Stimulated activated CD4-positive, alpha-beta T cell treated with anti-CD3 and anti-CD28 coated beads, Interleukin-1b, Interleukin-23, amount 100 ng/mL, for 48 hours (primary cell): ENCODE measurements at regions not wholly inside any gene's neighbourhood (a gene's known extent, or its start where the extent isn't known, plus 50 kb on each side); places are given as distances from the start of the nearest gene placed in this dataset.

ENCODE experiments used
- DNase-seq: peaks from one replicate; pipeline ENCODE4 v3.0.0-alpha.2; 2020

DNA sequence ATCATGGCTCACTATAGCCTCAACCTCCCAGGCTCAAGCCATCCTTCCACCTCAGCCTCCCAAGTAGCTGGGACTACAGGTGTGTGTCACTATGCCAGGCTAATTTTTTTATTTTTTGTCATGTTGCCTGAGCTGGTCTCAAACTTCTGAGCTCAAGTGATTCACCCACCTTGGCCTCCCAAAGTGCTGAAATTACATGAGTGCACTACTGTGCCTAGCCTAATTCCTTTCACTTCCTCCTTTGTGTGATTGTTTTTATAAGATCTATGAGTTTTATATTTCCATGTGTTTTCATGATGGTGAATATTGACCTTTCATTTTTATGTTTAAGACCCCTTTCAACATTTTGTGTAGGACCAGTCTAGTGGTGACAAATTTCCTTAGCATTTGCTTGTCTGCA, 55.2 kb upstream of the IL12B start:
- DNase-seq: no peak

DNA sequence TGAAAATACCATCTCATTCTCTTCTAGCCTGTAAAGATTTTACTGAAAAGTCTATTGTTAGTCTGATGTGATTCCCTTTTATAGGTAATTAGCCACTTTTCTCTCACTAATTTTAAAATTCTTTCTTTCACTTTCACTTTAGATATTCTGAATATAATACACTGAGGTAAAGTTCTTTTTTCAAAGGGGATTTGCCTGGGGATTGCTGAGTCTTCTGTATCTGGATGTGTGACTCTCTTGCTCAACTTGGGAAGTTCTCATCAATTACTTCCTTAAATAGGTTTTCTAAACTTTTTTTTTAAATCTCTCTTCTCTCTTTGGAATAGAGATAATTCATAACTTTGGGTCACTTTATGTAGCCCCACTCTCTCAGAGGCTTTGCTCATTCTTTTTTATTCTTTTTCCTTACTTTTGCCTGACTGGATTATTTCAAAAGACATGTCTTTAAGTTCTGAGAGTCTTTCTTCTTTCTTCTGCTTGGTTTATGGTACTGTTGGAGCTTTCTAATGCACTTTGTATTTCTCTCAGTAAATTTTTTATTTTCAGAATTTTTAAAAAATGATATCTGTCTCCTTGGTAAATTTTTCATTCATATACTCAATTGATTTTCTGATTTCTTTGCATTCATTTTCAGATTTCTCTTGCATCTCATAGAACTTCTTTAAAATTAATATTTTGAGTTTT, 55.9 kb upstream of the IL12B start:
- no peak for DNase-seq

DNA sequence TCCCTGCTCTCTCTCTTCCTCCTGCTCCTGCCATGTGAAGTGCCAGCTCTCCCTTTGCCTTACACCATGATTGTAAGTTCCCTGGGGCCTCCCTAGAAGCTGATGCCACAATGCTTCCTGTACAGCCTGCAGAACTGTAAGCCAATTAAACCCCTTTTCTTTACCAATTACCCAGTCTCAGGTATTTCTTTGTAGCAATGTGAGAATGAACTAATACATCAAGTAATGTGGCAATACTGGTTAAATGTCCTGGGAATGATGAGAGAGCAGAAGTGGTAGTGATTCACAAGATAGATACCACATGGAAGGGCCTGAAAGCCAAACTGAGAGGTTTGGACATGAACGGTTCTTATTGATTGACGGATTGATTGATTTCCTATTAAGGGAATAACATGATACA, 62.6 kb upstream of the IL12B start:
- DNase-seq: no peak

DNA sequence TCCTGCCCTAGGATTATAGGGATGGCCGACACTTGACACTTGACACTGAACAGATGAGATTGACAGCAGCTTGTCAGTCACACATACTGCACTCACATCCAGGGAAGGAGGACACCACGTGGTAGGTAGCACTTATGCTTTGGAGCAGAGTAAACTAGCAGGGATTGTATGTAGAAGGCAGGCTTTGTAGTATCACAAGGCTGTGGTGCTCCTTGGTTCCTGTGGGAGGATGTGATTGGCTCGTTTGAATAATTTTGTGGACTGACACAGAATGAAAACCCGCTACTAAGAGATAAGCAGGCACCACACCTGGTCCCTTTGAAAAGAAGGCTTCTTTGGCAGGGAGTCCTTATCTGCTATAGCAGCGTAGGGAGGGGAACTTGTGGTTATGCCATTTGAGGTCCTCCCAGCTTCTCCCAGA, 63.6 kb upstream of the IL12B start:
- DNase-seq: no peak

DNA sequence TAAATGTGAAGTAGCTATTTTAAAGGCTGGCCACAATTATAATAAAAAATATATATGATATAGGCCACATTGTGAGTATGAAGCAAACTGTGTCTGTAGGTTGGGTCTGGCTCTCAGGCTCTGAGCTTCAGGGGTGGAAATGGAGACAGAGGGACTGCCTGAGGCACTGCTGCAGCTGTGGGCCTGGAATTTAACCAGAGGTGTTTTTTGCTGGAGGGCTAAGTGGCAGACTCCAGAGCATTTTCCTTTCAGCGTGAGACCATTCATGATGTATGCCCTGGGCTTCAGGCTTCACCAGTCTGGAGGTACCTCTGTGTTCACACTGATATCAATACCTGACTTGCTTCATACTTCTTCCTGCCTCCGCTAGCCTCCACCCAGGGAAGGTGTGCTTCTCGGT, 64.9 kb upstream of the IL12B start:
- no peak for DNase-seq

DNA sequence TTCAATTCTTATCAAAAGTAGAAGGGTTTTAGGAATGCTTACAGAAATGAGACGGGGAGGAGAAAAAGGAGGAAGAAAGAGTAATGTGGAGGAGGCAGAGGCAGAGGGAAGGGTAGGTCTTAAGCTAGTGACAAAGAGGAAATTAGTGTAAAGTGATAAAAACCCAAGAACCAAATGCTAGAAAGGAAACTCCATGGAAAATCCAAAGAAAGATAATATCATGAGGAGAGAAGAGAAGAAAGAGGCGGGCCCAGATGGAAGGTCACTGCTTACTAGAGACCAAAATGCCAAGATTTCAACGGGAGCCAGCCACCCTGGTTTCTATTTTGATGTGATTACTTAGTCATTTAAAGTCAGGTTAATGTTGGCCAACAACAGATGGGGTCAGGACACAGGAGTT, 68.6 kb upstream of the IL12B start:
- no peak for DNase-seq

DNA sequence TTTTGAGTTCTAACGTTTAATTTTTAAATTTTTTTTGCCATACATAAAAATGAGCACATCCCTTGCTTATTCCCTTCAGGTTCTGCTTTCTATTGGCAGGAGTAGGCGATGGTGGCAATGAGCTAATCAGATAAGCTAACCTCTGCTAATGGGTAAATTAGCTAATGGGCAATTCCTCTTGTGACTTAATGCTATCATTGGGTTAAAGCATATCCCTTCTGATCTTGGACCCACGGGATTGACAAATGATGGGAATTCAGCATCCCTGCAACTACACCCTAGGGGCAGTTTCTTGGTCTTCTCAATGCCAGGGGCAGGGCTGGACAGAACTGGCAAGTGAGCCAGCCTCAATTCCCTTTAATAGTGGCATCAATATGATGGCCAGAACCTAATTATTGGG, 70.2 kb upstream of the IL12B start:
- no peak for DNase-seq

DNA sequence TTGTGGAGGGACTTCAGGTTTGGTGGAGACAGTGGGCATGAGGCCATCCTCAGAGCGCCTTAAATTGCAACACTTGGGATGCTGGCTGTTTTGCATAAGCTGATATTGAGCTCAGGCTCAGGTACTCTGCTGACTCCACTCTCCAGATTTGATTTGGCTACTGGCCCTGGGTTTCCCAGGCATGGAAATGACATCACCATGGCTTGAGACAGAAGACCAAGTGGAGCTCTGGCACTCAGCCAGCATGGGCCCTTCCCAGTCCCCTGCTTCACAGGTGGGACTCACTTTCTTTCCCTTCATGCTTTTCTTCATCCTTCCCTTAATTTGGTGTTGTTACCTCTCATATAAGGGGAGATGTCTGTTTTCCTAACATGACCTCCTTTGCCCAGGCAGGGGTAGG, 72.0 kb upstream of the IL12B start:
- DNase-seq: no peak

DNA sequence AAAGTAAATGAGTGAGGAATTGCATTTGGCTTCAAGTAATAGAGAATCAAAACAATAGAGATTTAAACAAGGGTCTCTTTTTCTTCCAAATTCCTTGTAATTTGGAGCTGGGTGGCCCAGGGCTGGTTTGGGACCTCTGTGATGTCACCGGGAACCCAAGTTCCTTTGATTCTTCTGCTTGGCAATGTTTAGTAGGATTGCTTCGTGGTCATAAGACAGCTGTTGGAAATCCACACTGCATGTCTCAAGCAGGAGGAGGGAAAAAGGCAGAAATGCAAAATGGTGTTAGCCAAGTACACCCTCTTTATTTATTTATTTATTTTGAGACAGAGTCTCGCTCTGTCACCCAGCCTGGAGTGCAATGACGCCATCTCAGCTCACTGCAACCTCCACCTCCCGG, 72.6 kb upstream of the IL12B start:
- no peak for DNase-seq

DNA sequence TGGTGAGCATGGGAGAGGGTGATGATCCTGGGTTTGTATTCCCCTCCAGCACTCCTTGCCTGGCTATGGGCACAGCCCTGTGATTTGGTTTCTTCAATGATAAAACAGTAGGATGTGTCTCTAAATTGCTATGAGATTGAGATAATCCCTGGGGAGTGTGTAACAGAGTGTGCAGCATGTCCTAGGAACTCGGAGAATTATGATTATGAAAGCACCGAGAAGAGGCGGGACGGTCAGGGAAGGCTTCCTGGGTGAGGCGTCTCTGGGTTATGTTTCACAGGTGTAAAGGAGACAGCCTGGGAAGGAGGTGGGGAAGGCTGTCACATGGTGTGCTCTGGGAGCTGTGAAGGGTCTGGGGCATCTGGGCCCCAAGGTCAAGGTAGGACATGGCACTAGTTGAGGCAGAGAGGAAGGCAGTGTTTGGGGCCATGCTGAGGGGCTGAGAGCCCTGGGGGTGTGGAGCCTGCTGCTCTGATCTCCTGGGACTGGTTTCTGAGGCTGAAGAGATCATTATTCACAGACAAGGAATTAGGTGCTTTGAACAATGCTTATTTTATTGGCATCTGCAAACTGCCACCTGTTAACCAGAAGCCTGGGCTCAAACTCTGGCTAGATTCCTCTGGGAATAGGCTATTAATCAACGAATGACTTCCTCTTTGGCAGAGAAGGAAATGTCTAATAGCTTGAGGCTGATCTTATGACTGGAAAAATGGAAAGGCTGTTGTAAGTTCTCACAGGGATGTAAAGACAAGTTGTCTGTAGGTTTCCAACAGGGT, 73.8 kb upstream of the IL12B start:
- no peak for DNase-seq

DNA sequence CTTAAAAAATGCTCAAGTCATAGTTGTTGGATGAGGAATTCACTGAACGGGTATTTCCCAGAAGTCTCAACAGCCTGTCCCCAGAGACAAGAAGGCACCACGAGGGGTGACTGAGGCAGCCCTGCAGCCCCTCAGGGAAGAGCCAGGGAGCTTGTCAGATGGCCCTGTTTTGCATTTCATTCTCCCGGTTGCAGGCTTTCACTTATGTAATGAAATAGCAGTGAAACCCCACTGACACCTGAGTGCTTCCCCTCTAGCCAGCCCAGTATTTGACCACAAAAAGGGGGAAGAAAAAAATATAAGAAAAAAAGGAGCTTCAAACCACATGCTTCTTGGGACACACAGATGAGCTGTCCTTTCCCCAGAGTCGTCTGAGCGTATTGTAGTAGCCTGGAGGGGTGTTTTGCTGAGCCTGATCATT, 75.3 kb upstream of the IL12B start:
- DNase-seq: no peak

DNA sequence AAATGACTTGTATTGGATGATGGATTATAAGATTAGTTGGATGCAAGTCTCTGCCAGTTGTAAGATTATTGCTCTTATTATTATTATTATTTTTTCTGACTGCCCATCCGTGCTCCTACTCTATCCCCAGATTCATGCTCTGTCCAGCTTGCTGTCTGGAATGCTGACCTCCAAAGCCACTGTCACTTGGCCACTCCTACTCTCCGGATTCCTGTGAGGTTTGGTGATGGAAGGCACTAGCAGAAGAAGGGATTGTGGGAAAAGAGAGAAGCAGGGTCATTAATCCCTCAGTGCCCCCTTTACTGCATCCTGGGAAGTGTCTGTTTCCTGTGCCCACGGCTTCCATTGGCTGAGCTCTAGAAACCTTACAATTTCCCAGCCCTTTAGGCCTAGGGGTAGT, 76.3 kb upstream of the IL12B start:
- no peak for DNase-seq

DNA sequence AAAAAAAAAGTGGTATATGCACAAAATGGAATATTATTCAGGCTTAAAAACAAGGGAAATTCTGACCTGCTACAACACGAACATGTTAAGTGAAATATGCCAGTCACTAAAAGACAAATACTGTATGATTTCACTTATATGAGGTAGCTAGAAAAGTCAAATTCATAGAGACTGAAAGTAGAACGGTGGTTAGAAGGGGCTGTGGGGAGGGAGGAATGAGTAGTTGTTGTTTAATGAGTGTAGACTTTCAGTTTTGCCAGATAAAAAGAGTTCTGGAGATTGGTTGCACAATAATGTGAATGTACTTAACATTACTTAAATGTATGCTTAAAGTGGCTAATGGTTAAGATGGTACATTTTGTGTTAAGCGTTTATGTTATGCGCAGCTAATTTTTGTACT, 79.5 kb upstream of the IL12B start:
- peak; percentile 41 for DNase-seq

DNA sequence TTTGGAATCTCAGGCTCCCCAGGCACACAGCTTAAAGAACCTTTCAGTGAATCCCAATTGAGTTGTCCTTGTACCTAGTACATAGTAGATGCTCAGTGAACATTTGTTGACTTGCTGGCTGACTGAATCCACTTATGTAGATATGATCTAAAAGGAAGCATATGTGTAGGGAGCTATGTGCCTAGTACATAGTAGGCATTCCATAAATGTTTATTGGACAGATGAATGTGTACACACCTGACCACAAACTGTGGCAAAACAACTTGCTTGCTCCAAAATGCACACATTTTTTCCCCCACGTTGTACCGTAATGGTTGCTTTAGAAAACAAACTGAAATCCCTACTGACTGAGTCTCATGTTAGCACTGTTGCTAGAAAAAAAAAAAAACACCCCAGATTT, 80.2 kb upstream of the IL12B start:
- no peak for DNase-seq

DNA sequence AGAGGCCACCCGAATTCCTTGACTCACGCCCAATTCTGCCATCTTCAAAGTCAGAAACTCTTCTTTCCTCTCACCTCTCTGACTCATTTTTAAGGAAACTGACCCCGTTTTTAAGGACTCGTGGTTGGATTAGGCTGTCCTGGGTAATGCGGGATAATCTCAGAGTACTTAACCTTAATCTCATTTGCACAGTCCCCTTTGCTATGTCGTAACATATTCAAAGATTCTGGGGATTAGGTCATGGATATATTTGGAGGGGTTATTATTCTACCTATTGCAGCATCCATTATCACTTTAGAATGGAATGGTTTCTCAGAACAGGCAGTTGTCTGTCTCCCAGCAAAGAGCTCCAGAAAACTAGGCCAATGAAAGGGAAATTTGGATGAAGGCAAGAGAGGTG, 80.8 kb upstream of the IL12B start:
- DNase-seq: no peak

DNA sequence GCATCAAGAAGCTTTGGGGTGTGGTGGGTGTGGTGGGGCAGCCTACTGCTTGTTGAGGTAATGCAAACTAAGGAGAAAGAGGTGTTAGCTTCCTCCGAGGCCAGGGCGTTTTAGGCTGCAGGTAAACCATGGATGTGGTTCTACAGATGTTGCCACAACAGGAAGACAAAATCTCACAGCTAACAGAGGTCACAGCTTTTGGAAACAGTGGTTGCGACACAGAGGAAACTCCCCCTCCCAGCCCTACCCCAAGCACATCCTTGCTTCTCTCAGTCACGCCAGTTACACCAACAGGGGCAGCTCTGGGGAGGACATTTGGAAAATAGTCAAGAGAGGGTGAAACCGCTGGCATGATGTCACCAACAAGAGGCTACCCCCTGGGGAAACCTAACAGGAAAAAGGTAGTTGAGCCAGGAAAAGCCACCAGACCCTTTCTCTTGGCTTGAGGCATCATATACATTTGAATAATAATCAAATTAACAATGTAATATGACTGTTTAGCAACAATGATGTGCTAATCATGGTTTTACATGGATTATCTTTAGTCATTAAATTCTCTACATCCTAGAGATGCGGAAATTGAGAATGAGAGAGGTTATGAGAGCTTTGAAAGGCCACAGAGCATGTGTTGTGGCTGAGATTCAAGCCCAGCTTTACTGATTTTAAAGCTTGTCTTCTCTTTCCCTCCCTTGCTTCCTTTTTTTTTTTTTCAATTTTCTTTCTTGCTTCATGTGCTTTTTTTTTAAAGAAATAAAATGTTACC, 82.2 kb upstream of the IL12B start:
- peak; percentile 62 for DNase-seq

DNA sequence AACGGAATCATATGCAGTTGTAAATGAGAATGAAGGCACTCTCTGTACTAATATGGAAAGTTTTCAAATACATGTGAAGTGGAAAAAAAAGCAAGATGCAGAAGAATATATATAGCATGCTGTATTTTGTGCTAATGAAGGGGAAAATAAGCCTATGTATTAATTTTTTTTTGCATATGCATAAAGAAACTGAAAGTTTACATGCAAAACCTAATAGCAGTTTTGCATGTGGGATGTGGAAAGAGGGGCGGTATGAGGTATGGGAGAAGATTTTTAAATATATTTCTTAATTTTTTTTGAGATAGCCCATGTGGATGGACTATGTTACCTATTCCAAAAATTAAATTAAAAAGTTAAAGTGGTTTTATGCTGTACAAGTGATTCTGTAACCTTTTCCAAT, 83.7 kb upstream of the IL12B start:
- no peak for DNase-seq

DNA sequence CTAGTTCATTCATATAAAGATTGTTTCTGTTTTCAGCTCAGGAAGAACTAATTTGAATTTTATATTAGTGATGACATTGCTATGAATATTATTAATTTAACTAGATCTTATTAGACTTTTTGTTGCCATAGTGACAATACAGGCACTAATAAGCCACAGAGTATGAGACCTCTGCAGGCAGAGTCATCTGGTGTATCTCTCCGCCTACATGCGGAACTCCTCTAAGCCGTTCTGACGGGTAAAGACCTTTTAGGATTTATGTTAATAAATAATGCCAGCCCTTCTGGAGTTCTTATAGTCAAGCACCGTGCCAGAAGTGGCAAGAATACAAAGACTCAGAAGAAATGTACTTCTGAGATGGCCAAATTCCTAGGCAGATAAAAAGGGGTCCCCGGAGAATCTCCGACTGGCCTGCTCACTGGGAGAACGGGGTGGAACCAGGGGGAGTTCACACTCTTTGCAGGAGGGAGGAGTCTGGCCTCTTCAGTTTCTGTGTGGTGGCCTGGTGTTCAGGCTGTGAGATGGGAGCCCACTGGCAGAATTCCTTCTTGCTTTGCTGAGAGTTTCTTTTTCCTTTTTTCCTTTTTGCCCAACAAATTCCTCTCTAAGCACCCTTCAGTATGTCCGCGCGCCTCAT, 85.1 kb upstream of the IL12B start:
- DNase-seq: no peak

DNA sequence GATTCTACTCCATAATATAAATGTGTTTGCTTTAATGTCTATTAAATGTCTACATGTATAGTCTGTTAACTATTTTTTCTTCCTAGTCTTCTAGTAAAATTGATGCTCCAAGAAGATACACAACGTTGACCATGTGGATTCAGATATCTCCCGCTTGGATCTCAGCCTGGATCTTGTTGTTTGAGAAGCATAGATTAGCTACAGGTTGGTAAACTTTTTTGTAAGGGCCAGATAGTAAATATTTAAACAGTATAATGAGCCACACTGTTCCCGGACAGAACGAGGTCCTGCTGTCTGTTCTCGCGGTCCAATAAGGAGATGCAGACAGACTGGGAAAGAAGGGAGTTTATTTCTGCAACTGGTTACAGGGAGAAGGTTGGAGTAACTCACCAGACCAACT, 86.2 kb upstream of the IL12B start:
- DNase-seq: no peak

DNA sequence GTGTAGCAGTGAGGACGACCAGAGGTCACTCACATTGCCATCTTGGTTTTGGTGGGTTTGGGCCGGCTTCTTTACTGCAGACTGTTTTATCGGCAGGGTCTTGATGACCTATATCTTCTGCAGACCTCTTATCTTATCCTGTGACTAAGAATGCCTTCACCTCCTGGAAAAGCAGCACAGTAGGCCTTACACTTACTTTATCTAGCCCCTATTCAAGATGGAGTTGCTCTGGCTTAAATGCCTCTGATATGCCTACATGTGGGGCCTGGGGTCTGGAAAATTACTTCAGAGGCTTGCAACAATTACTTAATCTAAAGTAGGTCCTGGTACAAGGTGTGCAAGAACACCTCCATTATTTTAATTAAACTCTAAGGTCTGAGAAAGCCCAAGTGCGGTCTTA, 86.9 kb upstream of the IL12B start:
- DNase-seq: no peak

DNA sequence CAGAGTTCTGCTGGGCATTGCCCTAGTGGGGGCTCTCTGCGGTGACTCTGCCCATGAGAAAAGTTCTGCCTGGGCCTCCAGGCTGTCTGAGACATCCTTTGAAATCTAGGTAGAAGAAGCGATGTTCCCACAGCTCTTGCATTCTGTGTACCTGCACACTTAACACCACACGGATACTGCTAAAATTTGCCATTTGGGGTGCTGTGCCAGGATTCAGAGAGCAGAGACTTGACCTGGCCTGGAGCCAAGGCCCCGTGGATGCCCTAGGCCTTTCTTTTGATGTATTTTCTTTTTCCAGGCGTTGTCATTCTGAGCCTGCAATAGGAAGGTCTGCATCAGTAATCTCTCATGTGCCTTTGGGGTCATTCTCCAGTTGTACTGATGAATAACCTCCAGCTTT, 89.3 kb upstream of the IL12B start:
- DNase-seq: no peak

DNA sequence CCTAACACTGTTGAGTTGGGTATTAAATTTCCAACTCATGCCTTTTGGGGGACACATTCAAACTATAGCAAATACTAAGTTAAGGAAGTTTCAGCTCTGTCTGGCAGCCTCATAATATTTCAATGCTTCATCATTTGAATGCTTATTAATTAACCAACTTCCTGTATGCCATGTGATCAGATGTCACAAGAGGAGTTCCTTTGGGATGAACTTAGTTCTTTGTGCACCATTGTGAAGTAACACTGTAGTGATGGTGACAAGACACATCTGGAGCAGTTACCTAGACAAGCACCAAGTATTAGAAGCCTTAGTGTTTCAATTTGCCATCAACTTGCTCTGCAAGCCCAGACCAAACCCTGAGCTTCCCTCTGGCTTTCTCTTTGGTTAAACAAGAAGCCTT, 90.7 kb upstream of the IL12B start:
- no peak for DNase-seq

DNA sequence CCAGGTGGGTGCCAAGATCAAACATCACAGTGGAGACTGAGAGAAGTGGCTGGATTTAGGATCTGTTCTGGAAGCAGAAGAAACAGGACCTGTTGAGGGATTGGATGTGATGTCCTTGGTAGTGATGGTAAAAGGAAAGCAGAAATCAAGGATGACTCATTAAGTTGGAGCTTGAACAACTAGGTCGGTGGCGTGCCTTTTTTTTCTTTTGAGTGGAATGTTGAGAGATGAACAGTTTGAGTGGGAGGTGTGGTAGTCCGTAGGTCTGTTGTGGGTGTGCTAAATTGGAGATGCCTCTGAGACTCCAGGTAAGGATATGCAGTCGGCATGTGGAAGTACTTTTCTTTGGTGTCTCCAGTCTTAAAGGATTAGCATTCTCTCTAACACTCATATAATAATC, 92.1 kb upstream of the IL12B start:
- DNase-seq: no peak

DNA sequence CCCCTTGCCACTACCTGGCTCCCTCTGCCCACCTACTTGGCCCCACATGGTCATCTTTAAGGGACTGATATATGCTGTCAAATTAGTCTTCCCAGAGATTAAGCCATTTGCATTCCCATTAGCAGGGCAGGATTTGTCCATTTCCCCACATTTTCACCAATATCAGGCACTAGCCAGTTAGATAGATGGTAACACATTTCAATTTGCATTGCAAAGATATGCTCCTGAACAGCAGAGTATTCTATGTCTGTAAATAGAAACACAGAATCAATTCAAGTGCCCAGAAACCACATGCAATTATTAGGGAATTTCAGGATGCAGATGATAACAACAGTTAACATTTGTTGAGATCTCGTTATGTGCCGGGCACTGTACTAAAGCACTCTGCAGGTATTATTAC, 92.6 kb upstream of the IL12B start:
- no peak for DNase-seq
